ENCODE measurements at regions not wholly inside any gene's neighbourhood (a gene's known extent, or its start where the extent isn't known, plus 50 kb on each side); places are given as distances from the start of the nearest gene placed in this dataset.

DNA sequence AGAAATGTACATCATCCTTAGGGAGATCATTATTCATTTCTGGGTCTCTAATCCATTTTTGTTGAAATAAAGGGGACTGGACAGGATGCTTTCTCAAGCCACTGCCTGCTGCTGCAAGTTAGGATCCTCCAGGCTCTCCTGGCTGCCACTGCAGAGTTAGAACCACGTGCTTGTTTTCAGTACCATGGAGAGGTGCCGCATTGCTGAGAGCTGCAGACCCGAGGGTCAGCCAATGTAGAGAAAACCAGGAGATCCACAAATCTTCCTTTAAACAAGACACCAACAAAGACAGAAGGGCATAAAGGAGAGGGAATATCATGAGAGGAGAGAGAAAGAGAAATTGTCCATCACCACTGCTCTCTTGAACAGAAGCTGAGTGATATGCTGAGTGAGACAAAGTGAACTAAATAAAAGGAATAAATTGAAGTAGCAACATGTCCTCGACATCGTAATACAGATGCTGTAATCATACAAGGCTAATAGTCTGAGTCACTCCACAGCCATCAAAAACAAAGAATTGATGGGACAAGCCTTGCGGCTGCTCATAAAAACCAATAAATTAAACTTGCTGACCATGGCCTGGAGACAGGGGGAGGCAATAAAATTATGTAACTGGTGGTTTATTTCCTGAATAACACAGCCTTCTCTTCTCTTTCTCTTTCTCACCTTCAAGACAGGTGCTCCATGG is 255.7 kb downstream of the OMA1 start:
- H3K36me3 ChIP-seq: no peaks in the 10 kb centered on the region
- no peak for DNase-seq (ENCODE audit: low spot score)
- TF ChIP-seq, protein P1, sequence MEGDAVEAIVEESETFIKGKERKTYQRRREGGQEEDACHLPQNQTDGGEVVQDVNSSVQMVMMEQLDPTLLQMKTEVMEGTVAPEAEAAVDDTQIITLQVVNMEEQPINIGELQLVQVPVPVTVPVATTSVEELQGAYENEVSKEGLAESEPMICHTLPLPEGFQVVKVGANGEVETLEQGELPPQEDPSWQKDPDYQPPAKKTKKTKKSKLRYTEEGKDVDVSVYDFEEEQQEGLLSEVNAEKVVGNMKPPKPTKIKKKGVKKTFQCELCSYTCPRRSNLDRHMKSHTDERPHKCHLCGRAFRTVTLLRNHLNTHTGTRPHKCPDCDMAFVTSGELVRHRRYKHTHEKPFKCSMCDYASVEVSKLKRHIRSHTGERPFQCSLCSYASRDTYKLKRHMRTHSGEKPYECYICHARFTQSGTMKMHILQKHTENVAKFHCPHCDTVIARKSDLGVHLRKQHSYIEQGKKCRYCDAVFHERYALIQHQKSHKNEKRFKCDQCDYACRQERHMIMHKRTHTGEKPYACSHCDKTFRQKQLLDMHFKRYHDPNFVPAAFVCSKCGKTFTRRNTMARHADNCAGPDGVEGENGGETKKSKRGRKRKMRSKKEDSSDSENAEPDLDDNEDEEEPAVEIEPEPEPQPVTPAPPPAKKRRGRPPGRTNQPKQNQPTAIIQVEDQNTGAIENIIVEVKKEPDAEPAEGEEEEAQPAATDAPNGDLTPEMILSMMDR (IDR thresholded peaks at IDR 0.05): no peak
- no peaks in the 10 kb centered on the region for H3K27me3 ChIP-seq
- no peaks in the 10 kb centered on the region for H3K4me1 ChIP-seq
- no peak overlapping the region for H3K4me3 ChIP-seq
- H3K9me3 ChIP-seq: no peaks in the 10 kb centered on the region
- H3K27ac ChIP-seq: no peak overlapping the region

DNA sequence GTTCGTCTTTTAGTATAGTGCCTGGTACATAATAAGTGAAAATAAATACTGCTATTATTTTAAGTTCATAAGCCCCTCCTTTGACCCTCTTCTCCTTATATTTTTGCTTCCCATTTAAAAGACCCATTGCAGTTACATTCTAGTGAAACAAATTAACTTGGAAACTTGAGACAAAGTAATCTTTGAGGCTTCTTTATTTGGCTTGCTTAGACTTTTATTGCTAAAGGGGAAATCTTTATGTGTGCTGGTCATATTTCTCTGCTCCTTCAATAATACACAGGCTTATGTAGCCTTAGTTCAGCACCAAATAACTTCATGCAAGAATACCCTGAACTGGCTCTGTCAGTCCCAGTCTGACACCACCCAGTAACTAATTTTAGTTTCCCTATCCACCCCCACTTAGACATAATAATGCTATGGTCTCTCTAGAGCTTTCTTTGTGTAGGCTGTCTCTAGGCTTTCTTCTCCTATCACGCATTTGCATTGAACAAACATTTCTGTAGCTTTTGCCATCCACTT is 257.8 kb downstream of the OMA1 start:
- DNase-seq (ENCODE audit: low spot score): no peak
- Histone ChIP-seq H3K9me3 (no peaks in the 10 kb centered on the region), H3K4me1 (no peaks in the 10 kb centered on the region), H3K36me3 (no peaks in the 10 kb centered on the region), H3K4me3 (no peak overlapping the region), H3K27me3 (no peaks in the 10 kb centered on the region), H3K27ac (no peak overlapping the region)
- TF ChIP-seq, protein P1 (IDR thresholded peaks at IDR 0.05): no peak

DNA sequence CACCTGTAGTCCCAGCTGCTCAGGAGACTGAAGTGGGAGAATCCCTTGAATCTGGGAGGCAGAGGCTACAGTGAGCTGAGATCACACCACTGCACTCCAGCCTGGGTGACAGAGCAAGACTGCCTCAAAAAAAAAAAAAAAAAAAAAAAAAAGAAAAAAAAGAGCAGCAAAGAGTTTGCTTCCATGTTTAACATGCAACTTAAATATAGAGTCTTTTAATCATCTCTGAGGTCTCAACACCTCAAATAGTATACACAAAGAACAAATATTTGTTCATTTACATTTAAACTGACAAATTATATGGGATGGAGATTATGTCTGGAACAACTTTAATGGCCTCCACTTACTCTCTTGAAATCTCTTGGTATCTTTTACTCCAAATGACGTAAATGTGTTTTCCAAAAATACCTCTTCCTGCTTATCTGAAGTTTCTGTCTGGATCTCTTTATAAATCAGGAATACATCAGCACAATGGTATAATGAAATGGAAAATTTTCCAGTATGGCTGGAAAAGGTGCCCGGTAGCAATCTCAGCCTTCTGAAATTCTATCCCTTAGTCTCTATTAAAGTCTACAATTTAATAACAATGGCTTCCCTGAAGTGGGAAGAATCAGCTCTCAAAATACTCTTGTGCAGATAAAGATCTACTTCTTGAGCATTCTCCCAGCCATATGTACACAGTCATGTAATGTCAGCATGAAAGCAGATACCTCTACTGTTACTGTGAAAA is 258.5 kb downstream of the OMA1 start:
- H3K9me3 ChIP-seq: no peaks in the 10 kb centered on the region
- H3K4me3 ChIP-seq: no peak overlapping the region
- no peak for DNase-seq (ENCODE audit: low spot score)
- no peak overlapping the region for H3K27ac ChIP-seq
- no peaks in the 10 kb centered on the region for H3K27me3 ChIP-seq
- no peaks in the 10 kb centered on the region for H3K36me3 ChIP-seq
- H3K4me1 ChIP-seq: no peaks in the 10 kb centered on the region
- TF ChIP-seq, protein P1 (IDR thresholded peaks at IDR 0.05): no peak

DNA sequence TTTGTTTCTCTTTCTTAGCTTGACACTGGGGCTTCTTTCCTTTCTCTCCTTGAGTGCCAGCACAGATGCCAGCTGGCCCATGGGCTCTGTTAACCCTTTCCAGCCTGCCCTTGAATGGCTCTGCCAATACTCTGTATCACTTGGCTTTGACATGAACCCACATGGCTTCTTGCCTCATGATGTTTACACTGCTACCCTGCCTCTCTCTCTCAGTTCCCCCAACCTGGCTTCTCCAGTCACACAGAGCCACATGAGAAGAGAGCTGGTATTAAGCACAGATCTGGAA is 262.4 kb downstream of the OMA1 start:
- H3K36me3 ChIP-seq: no peaks in the 10 kb centered on the region
- no peaks in the 10 kb centered on the region for H3K4me1 ChIP-seq
- H3K27me3 ChIP-seq: no peaks in the 10 kb centered on the region
- no peaks in the 10 kb centered on the region for H3K9me3 ChIP-seq
- TF ChIP-seq, protein P1 (IDR thresholded peaks at IDR 0.05): no peak
- H3K27ac ChIP-seq: no peak overlapping the region
- H3K4me3 ChIP-seq: no peak overlapping the region
- no peak for DNase-seq (ENCODE audit: low spot score)

DNA sequence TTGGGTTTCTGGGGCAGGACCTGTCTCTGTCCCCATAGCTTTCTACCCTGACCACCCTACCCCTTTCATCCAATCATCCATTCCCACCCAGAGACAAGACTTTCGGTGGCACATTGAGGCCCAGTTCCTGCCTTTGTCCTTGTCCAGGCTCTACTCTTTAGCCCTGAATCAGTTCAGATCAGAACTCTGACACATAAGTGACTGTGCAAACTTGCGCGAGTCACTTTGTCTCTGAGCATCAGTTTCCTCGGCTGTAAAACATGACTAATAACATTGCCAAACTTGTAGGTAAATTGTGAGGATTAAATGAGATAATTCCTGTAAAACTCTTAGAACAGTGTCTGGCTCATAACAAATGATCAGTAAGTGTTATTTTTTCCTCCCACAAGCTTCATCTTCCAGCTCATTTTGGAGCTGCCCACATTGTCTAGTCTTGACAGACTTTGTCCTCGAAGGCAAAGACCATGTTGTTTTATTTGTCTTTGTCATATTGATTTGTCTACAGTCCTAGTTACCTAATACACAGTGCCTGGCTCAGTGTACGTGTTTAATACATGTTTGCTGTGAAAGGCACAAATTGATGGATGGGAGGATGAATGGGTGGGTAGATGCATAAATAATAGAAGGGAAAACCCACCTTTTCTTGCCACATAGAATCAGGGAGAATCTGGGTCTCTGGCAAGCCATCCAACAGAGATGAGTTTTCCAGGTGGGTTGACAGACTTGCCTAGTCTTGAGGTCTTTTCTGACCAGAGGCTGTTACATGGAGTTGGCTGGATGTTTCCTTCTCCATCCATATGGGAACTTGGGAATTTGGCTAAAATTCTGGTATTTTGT is 262.9 kb downstream of the OMA1 start:
- no peaks in the 10 kb centered on the region for H3K27me3 ChIP-seq
- no peak overlapping the region for H3K27ac ChIP-seq
- no peaks in the 10 kb centered on the region for H3K4me1 ChIP-seq
- no peaks in the 10 kb centered on the region for H3K9me3 ChIP-seq
- H3K36me3 ChIP-seq: no peaks in the 10 kb centered on the region
- H3K4me3 ChIP-seq: no peak overlapping the region
- TF ChIP-seq, protein P1 (IDR thresholded peaks at IDR 0.05): no peak
- no peak for DNase-seq (ENCODE audit: low spot score)

Measured in right atrium auricular region (tissue), 2 donors.